ENCODE measurements at regions not wholly inside any gene's neighbourhood (a gene's known extent, or its start where the extent isn't known, plus 50 kb on each side); places are given as distances from the start of the nearest gene placed in this dataset.

GRCh38 chr14:101185073-101185835, 281.7 kb upstream of the RTL1 start:
- H3K4me3 ChIP-seq (ENCODE audit: low read depth in 2 of 2, low read length in 1 of 2), result no peak overlapping the region
- POLR2A ChIA-PET, result no interaction called here
- no peak overlapping the region for H3K4me2 ChIP-seq
- no peaks in the 10 kb centered on the region for H3K27me3 ChIP-seq (ENCODE audit: insufficient read depth)
- no peak for TF ChIP-seq RCOR1 (IDR thresholded peaks at IDR 0.05; ENCODE audit: low read length)
- TF ChIP-seq EP300 (IDR thresholded peaks at IDR 0.05; ENCODE audit: borderline replicate concordance in 1 of 2, low read depth in 1 of 2, low read length in 1 of 2), result no peak
- H4K20me1 ChIP-seq (ENCODE audit: insufficient read depth), result no peaks in the 10 kb centered on the region
- no peaks in the 10 kb centered on the region for H3K9me2 ChIP-seq
- no peaks in the 10 kb centered on the region for H3K79me2 ChIP-seq (ENCODE audit: insufficient read depth)
- no peaks in the 10 kb centered on the region for H3F3A ChIP-seq (replicated peaks; ENCODE audit: insufficient read depth)
- no peak overlapping the region for H2AFZ ChIP-seq (ENCODE audit: low read depth)
- DNase-seq, result peak; percentile 12
- 44% methylated on average over 13 of the region's 15 CpGs for WGBS (ENCODE audit: low lambda C conversion rate)
- H3K9ac ChIP-seq, result no peak overlapping the region
- CTCF ChIA-PET, result no interaction called here
- H3K9me3 ChIP-seq, result no peaks in the 10 kb centered on the region
- H3K27ac ChIP-seq (ENCODE audit: low read depth in 2 of 2, low read length in 1 of 2), result no peak overlapping the region
- no peaks in the 10 kb centered on the region for H3K36me3 ChIP-seq (replicated peaks in 1 of 2; ENCODE audit: control insufficient read depth in 1 of 2, insufficient read depth in 2 of 2, low read length in 1 of 2)
- H3K4me1 ChIP-seq (ENCODE audit: control insufficient read depth in 1 of 2, insufficient read depth in 2 of 2, low read depth in 1 of 2, low read length in 1 of 2), result peaks cover 0 to 16% of the 10 kb centered on the region in 2 experiments; a peak in 1 of 4 replicates

- DNase-seq, result peak; percentile 8
- Histone ChIP-seq H3K27me3 (ENCODE audit: insufficient read depth) (no peaks in the 10 kb centered on the region), H3K9me3 (no peaks in the 10 kb centered on the region), H3K4me1 (ENCODE audit: control insufficient read depth in 1 of 2, insufficient read depth in 2 of 2, low read depth in 1 of 2, low read length in 1 of 2) (peaks cover 0 to 16% of the 10 kb centered on the region in 2 experiments; a peak in 1 of 4 replicates), H4K20me1 (ENCODE audit: insufficient read depth) (no peaks in the 10 kb centered on the region), H2AFZ (ENCODE audit: low read depth) (no peak overlapping the region), H3K79me2 (ENCODE audit: insufficient read depth) (no peaks in the 10 kb centered on the region), H3K9ac (no peak overlapping the region), H3K4me2 (no peak overlapping the region), H3F3A (replicated peaks; ENCODE audit: insufficient read depth) (no peaks in the 10 kb centered on the region), H3K36me3 (replicated peaks in 1 of 2; ENCODE audit: control insufficient read depth in 1 of 2, insufficient read depth in 2 of 2, low read length in 1 of 2) (no peaks in the 10 kb centered on the region), H3K4me3 (ENCODE audit: low read depth in 2 of 2, low read length in 1 of 2) (no peak overlapping the region), H3K27ac (ENCODE audit: low read depth in 2 of 2, low read length in 1 of 2) (no peak overlapping the region), H3K9me2 (no peaks in the 10 kb centered on the region)
- no peak for TF ChIP-seq FOXM1 (IDR thresholded peaks at IDR 0.05; ENCODE audit: low read depth)
- TF ChIP-seq PBX3 (IDR thresholded peaks at IDR 0.05), result no peak
- no peak for TF ChIP-seq REST (IDR thresholded peaks at IDR 0.05; ENCODE audit: low read depth, low read length)
- no peak for TF ChIP-seq IRF3 (IDR thresholded peaks at IDR 0.05; ENCODE audit: low read depth, low read length)
- TF ChIP-seq NFIC (IDR thresholded peaks at IDR 0.05; ENCODE audit: borderline replicate concordance), result no peak
- no peak for TF ChIP-seq RAD21 (IDR thresholded peaks at IDR 0.05; ENCODE audit: low read length)
- no peak for TF ChIP-seq GABPA (IDR thresholded peaks at IDR 0.05; ENCODE audit: low read depth)
- TF ChIP-seq POLR2AphosphoS5 (IDR thresholded peaks at IDR 0.05; ENCODE audit: low read depth, low read length), result no peak
- no peak for TF ChIP-seq FOSL2 (IDR thresholded peaks at IDR 0.05; ENCODE audit: borderline replicate concordance, low read depth)
- no peak for TF ChIP-seq MEF2A (IDR thresholded peaks at IDR 0.05; ENCODE audit: borderline replicate concordance, low read depth)
- TF ChIP-seq NRF1 (IDR thresholded peaks at IDR 0.05; ENCODE audit: low read depth, low read length), result no peak
- TF ChIP-seq USF1 (IDR thresholded peaks at IDR 0.05; ENCODE audit: borderline replicate concordance, low read depth), result no peak
- TF ChIP-seq RFX5 (IDR thresholded peaks at IDR 0.05; ENCODE audit: low read length), result no peak
- no peak for TF ChIP-seq ELF1 (IDR thresholded peaks at IDR 0.05)
- no peak for TF ChIP-seq SMC3 (IDR thresholded peaks at IDR 0.05; ENCODE audit: low read depth, low read length)
- TF ChIP-seq YY1 (IDR thresholded peaks at IDR 0.05; ENCODE audit: low read depth), result no peak
- no peak for TF ChIP-seq TEAD4 (IDR thresholded peaks at IDR 0.05; ENCODE audit: borderline replicate concordance, insufficient read depth)
- TF ChIP-seq GATA2 (CRISPR knock-in tag; IDR thresholded peaks at IDR 0.05), result no peak
- CTCF ChIA-PET, result no interaction called here
- WGBS (ENCODE audit: low lambda C conversion rate), result 37% methylated on average over 5 of the region's 5 CpGs
- POLR2A ChIA-PET, result no interaction called here
These were observed 282.4 kb upstream of the RTL1 start for GRCh38 chr14:101185946-101186345.

All from SK-N-SH (cell line).